ENCODE measurements at regions not wholly inside any gene's neighbourhood (a gene's known extent, or its start where the extent isn't known, plus 50 kb on each side); places are given as distances from the start of the nearest gene placed in this dataset.

- H3K27me3 ChIP-seq (ENCODE audit: control insufficient read depth, insufficient read depth, low read length) = no peaks in the 10 kb centered on the region
- no peak for DNase-seq
These were observed 56.8 kb upstream of the TNFRSF19 start for GRCh38 chr13:23513455-23513854.

More at GRCh38 chr13:23513455-23513854, 56.8 kb upstream of the TNFRSF19 start:
- Histone ChIP-seq H4K8ac (ENCODE audit: low read depth in 2 of 2, low read length in 2 of 2) (no peak overlapping the region), H2AFZ (replicated peaks; ENCODE audit: low read length, poor library complexity) (no peak overlapping the region), H3K23ac (ENCODE audit: low read depth, low read length) (no peak overlapping the region), H3K79me1 (ENCODE audit: low read depth in 1 of 2, low read length in 2 of 2) (0 out of 4 replicates have a peak, but pooled peaks cover 0 to 4% of the 10 kb centered on the region in 2 experiments), H2AK9ac (replicated peaks; ENCODE audit: low read depth, low read length, poor library complexity) (no peak overlapping the region), H3K9ac (ENCODE audit: low read depth, low read length) (no peak overlapping the region), H2BK15ac (ENCODE audit: low read depth, low read length) (no peak overlapping the region), H3K9me3 (ENCODE audit: control insufficient read depth, insufficient read depth, low read length) (no peaks in the 10 kb centered on the region), H3K56ac (ENCODE audit: extremely low read depth, insufficient read depth, low read length) (no peak overlapping the region), H2BK20ac (ENCODE audit: low read depth, low read length) (no peak overlapping the region), H2AK5ac (ENCODE audit: low read depth, low read length) (no peak overlapping the region), H2BK120ac (ENCODE audit: low read depth, low read length) (peak overlapping the region; percentile 14; the same call in 1 of the 2 replicates), H3K27ac (ENCODE audit: insufficient read depth, low read length) (no peak overlapping the region), H3K4me3 (ENCODE audit: insufficient read depth, low read depth, low read length) (no peak overlapping the region), H3K9me1 (ENCODE audit: insufficient read depth, low read length) (peaks cover 11% of the 10 kb centered on the region), H3K4ac (ENCODE audit: low read depth, low read length) (0 out of 2 replicates have a peak overlapping the region, but pooled peaks have one; percentile 25), H4K5ac (ENCODE audit: low read depth, low read length) (no peak overlapping the region), H2BK5ac (ENCODE audit: low read depth, low read length, poor library complexity, severe bottlenecking) (no peak overlapping the region), H3K4me1 (ENCODE audit: control insufficient read depth, insufficient read depth, low read length) (peaks cover 10% of the 10 kb centered on the region), H4K91ac (ENCODE audit: insufficient read depth, low read depth, low read length) (no peak overlapping the region), H3K18ac (ENCODE audit: low read depth, low read length) (no peak overlapping the region), H4K20me1 (ENCODE audit: insufficient read depth, low read length) (no peaks in the 10 kb centered on the region), H3K36me3 (ENCODE audit: control insufficient read depth, insufficient read depth, low read length) (no peaks in the 10 kb centered on the region), H3K4me2 (ENCODE audit: low read depth, low read length) (no peak overlapping the region), H3K14ac (replicated peaks; ENCODE audit: low read depth, low read length) (peak overlapping the region; percentile 44; the same call in 1 of the 2 replicates)
- BruUV-seq (replicated peaks) = no TSS peak
- ChIA-PET CTCF (interaction anchor here (0.6 kb wide), 1 partner anchor 41 kb away, joined by 4 read pairs; no protein-coding TSS in a partner anchor), POLR2A (ENCODE audit: unreplicated experiment) (no interaction called here)
- no peak for TF ChIP-seq FOS (IDR thresholded peaks at IDR 0.05; ENCODE audit: low read depth, low read length)
- TF ChIP-seq ELK1 (IDR thresholded peaks at IDR 0.05; ENCODE audit: borderline replicate concordance, low read depth, low read length) = no peak
- no peak for TF ChIP-seq BHLHE40 (IDR thresholded peaks at IDR 0.05; ENCODE audit: low read depth, low read length)
- no peak for TF ChIP-seq MAZ (IDR thresholded peaks at IDR 0.05; ENCODE audit: borderline replicate concordance, low read depth, low read length)
- TF ChIP-seq MXI1 (IDR thresholded peaks at IDR 0.05; ENCODE audit: borderline replicate concordance, low read depth, low read length) = no peak
- no peak for TF ChIP-seq NFE2L2 (IDR thresholded peaks at IDR 0.05; ENCODE audit: low read depth, low read length)
- TF ChIP-seq CTCF (conservative IDR thresholded peaks at IDR 0.05; ENCODE audit: low read depth, low read length) = no peak
- no peak for TF ChIP-seq RCOR1 (IDR thresholded peaks at IDR 0.05; ENCODE audit: insufficient replicate concordance, low read length)
- TF ChIP-seq SMC3 (IDR thresholded peaks at IDR 0.05; ENCODE audit: low read depth, low read length) = no peak
- no peak for TF ChIP-seq RFX5 (IDR thresholded peaks at IDR 0.05; ENCODE audit: low read depth, low read length)
- no peak for TF ChIP-seq CEBPB (IDR thresholded peaks at IDR 0.05; ENCODE audit: low read depth, low read length)
- in situ Hi-C loops (cut with MboI; ENCODE audit: low sequenced_read_pairs) = no loop called here
- intact Hi-C loops (cut with micrococcal nuclease) = no loop called here
- 100% methylated on average over 1 of the region's 3 CpGs; no CpG with 5 or more reads in 1 of the 2 experiments for WGBS, 2 experiments (ENCODE audit: extremely low coverage in 2 of 2, insufficient read length in 1 of 2)
- no peak for ATAC-seq (ENCODE audit: low read depth)
- dilution Hi-C loops (cut with HindIII; ENCODE audit: low sequenced_read_pairs, unreplicated experiment) = no loop called here

Measured in IMR-90 (cell line).